Activated CD8-positive, alpha-beta memory T cell treated with anti-CD3 and anti-CD28 coated beads, Interleukin-2, amount 10 ng/mL, durations not matched to agents 7 days and 5 days (primary cell): ENCODE measurements at regions not wholly inside any gene's neighbourhood (a gene's known extent, or its start where the extent isn't known, plus 50 kb on each side); places are given as distances from the start of the nearest gene placed in this dataset.
A peak's percentile ranks its signal among the peaks of the same experiment; 100 is the strongest.
"Not testable (repeated sequence)": the region's sequence is repeated elsewhere in the genome, so short reads cannot be mapped to it uniquely, and the experiment has no call there.

Source experiments
- ATAC-seq: fragments of 150-1000 bp; cut with Tn5 transposase; one replicate; pipeline ENCODE4 v1.10.0; 2021; ENCODE audit warnings: moderate library complexity
- CTCF ChIA-PET: fragments of 350-600 bp; sonication (Branson Sonifier 250); formaldehyde crosslinking; loops from one replicate; lab custom pipeline; 2021; ENCODE audit warnings: antibody characterized with exemption; lab: Charles Lee
- DNase-seq: peaks from one replicate; pipeline ENCODE4 v3.0.0-alpha.2; 2020
- H3K27ac Mint-ChIP-seq: one replicate; pipeline ENCODE4 v1.8.0; 2021; ENCODE audit warnings: mild to moderate bottlenecking, mixed read lengths
- H3K27me3 Mint-ChIP-seq: one replicate; pipeline ENCODE4 v1.8.0; 2021; ENCODE audit warnings: mixed read lengths
- H3K36me3 Mint-ChIP-seq: one replicate; pipeline ENCODE4 v1.8.0; 2021; ENCODE audit warnings: mild to moderate bottlenecking, mixed read lengths
- H3K4me1 Mint-ChIP-seq: one replicate; pipeline ENCODE4 v1.8.0; 2021; ENCODE audit warnings: mixed read lengths
- H3K4me3 Mint-ChIP-seq: one replicate; pipeline ENCODE4 v1.8.0; 2021; ENCODE audit warnings: mild to moderate bottlenecking, moderate library complexity, mixed read lengths
- H3K9me3 Mint-ChIP-seq: one replicate; pipeline ENCODE4 v1.8.0; 2022; ENCODE audit warnings: low read depth, mixed read lengths

DNA sequence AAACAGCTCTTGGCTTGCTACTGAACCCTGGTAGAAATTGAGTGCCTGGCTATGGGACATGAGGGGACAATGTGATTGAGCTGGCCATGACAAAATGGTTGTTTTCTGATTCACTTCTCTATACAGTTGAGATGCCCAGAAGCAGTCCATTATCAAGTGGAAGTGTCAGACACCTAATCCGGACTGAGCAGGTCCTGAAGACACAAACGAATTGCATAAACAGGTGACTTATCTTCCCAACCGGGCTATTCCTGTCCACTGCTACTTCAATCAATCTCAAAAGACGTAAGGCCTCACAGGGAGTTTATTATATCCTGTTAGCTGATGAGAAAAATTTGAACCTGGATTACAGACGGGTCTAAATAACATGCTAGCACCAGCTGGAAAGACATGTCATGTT, 105.5 kb upstream of the WAC start:
- H3K27me3 Mint-ChIP-seq: peaks cover 8% of the 10 kb centered on the region
- peaks cover 5% of the 10 kb centered on the region for H3K4me1 Mint-ChIP-seq
- no peak overlapping the region for H3K27ac Mint-ChIP-seq
- H3K4me3 Mint-ChIP-seq: no peak overlapping the region
- CTCF ChIA-PET: no interaction called here
- H3K36me3 Mint-ChIP-seq: no peaks in the 10 kb centered on the region
- ATAC-seq (no peak), DNase-seq (no peak)
- H3K9me3 Mint-ChIP-seq: no peaks in the 10 kb centered on the region

- CTCF ChIA-PET: no interaction called here
- peaks cover 6% of the 10 kb centered on the region for H3K4me1 Mint-ChIP-seq
These were observed 103.9 kb upstream of the WAC start for GRCh38 chr10:28429045-28429444.

GRCh38 chr10:28429573-28430216, 103.2 kb upstream of the WAC start:
- peaks cover 6% of the 10 kb centered on the region for H3K4me1 Mint-ChIP-seq
- H3K27ac Mint-ChIP-seq: no peak overlapping the region
- CTCF ChIA-PET: no interaction called here
- DNase-seq (no peak), ATAC-seq (no peak)
- H3K4me3 Mint-ChIP-seq: no peak overlapping the region
- no peaks in the 10 kb centered on the region for H3K36me3 Mint-ChIP-seq
- H3K9me3 Mint-ChIP-seq: no peaks in the 10 kb centered on the region
- peaks cover 4% of the 10 kb centered on the region for H3K27me3 Mint-ChIP-seq

More at GRCh38 chr10:28429045-28429444, 103.9 kb upstream of the WAC start:
- Mint-ChIP-seq H3K9me3 (no peaks in the 10 kb centered on the region), H3K27ac (no peak overlapping the region), H3K36me3 (no peaks in the 10 kb centered on the region), H3K4me3 (no peak overlapping the region), H3K27me3 (peaks cover 5% of the 10 kb centered on the region)
- DNase-seq (no peak), ATAC-seq (no peak)

- H3K36me3 Mint-ChIP-seq: no peaks in the 10 kb centered on the region
- H3K4me3 Mint-ChIP-seq: no peak overlapping the region
- no peaks in the 10 kb centered on the region for H3K9me3 Mint-ChIP-seq
- DNase-seq (no peak), ATAC-seq (no peak)
- peaks cover 6% of the 10 kb centered on the region for H3K4me1 Mint-ChIP-seq
- CTCF ChIA-PET: interaction anchor here (0.9 to 1.0 kb wide), 4 partner anchors 130 to 252 kb away, joined by 3 read pairs; no protein-coding TSS in a partner anchor
- peaks cover 2% of the 10 kb centered on the region for H3K27me3 Mint-ChIP-seq
- no peak overlapping the region for H3K27ac Mint-ChIP-seq
These were observed 101.8 kb upstream of the WAC start for GRCh38 chr10:28431139-28431538.

DNA sequence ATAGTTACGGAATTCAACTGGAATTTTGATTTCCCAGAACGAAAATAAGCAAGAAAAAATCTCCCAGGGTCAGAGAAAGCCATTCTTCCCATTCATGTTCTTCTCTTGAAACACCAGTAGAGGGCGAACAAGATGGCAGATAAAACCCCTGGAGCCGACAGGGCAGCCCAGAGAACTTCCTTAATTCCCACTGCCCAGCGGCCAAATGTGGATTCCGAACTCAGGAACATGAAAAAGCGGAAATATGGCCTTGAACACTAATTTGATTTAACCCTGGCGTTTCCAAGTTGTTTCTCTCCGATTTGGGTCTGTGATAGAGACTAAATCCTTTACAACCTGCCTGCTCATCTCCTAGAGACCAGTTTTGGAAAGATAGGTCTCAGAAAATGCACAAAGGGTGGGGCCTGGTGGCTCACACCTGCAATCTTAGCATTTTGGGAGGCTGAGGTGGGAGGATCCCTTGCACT, 100.7 kb upstream of the WAC start:
- Mint-ChIP-seq H3K4me3 (peak overlapping the region; percentile 7), H3K27me3 (peaks cover 8% of the 10 kb centered on the region), H3K9me3 (no peaks in the 10 kb centered on the region), H3K4me1 (peaks cover 6% of the 10 kb centered on the region), H3K27ac (no peak overlapping the region), H3K36me3 (no peaks in the 10 kb centered on the region)
- CTCF ChIA-PET: interaction anchor here (1.0 kb wide), 2 partner anchors 131 to 174 kb away, joined by 3 read pairs; no protein-coding TSS in a partner anchor
- DNase-seq (peak; percentile 44), ATAC-seq (peak; percentile 36)

GRCh38 chr10:28434063-28434462, 98.9 kb upstream of the WAC start:
- peaks cover 6% of the 10 kb centered on the region for H3K4me1 Mint-ChIP-seq
- no peak overlapping the region for H3K4me3 Mint-ChIP-seq
- CTCF ChIA-PET: no interaction called here
- peaks cover 13% of the 10 kb centered on the region for H3K27me3 Mint-ChIP-seq
- no peak overlapping the region for H3K27ac Mint-ChIP-seq
- DNase-seq (no peak), ATAC-seq (no peak)
- no peaks in the 10 kb centered on the region for H3K36me3 Mint-ChIP-seq
- H3K9me3 Mint-ChIP-seq: no peaks in the 10 kb centered on the region

GRCh38 chr10:28442403-28442802, 90.5 kb upstream of the WAC start:
- H3K4me1 Mint-ChIP-seq: no peaks in the 10 kb centered on the region
- H3K27me3 Mint-ChIP-seq: peaks cover 14% of the 10 kb centered on the region
- no peak overlapping the region for H3K27ac Mint-ChIP-seq
- no peak overlapping the region for H3K4me3 Mint-ChIP-seq
- ATAC-seq (no peak), DNase-seq (no peak)
- H3K9me3 Mint-ChIP-seq: no peaks in the 10 kb centered on the region
- CTCF ChIA-PET: no interaction called here
- H3K36me3 Mint-ChIP-seq: no peaks in the 10 kb centered on the region

DNA sequence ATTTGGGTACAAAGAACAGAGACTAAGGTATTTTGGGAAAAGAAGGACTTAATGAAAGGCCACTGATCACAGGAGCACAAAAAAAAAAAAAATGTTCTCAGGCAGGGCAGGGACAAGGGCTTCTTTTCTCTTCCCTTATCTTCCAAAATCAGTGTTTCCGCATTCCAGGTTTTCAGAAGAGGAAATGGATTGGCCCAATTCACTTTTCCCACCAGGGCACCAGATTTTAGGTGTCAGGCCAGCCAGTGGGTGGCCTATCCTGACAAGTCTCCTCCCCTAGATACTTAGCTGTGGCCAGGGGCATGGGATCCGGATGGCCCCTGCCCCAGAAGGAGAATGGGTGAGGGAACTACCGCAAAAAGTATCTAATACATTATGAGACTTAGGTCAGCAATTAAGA, 88.9 kb upstream of the WAC start:
- no peak for ATAC-seq
- no peaks in the 10 kb centered on the region for H3K9me3 Mint-ChIP-seq
- no peak for DNase-seq
- no peak overlapping the region for H3K4me3 Mint-ChIP-seq
- no peaks in the 10 kb centered on the region for H3K4me1 Mint-ChIP-seq
- no peak overlapping the region for H3K27ac Mint-ChIP-seq
- peaks cover 12% of the 10 kb centered on the region for H3K27me3 Mint-ChIP-seq
- CTCF ChIA-PET: no interaction called here
- H3K36me3 Mint-ChIP-seq: no peaks in the 10 kb centered on the region

- ATAC-seq (no peak), DNase-seq (no peak)
- Mint-ChIP-seq H3K27me3 (peaks cover 22% of the 10 kb centered on the region), H3K27ac (no peak overlapping the region), H3K4me3 (no peak overlapping the region), H3K36me3 (no peaks in the 10 kb centered on the region), H3K9me3 (no peaks in the 10 kb centered on the region), H3K4me1 (no peaks in the 10 kb centered on the region)
- CTCF ChIA-PET: no interaction called here
These were observed 87.4 kb upstream of the WAC start for GRCh38 chr10:28445516-28445915.

- Mint-ChIP-seq H3K9me3 (no peaks in the 10 kb centered on the region), H3K27ac (no peak overlapping the region), H3K4me1 (no peaks in the 10 kb centered on the region), H3K36me3 (no peaks in the 10 kb centered on the region), H3K4me3 (no peak overlapping the region), H3K27me3 (peaks cover 40% of the 10 kb centered on the region)
- CTCF ChIA-PET: no interaction called here
- ATAC-seq (no peak), DNase-seq (no peak)
These were observed 83.5 kb upstream of the WAC start for GRCh38 chr10:28449382-28449781.

DNA sequence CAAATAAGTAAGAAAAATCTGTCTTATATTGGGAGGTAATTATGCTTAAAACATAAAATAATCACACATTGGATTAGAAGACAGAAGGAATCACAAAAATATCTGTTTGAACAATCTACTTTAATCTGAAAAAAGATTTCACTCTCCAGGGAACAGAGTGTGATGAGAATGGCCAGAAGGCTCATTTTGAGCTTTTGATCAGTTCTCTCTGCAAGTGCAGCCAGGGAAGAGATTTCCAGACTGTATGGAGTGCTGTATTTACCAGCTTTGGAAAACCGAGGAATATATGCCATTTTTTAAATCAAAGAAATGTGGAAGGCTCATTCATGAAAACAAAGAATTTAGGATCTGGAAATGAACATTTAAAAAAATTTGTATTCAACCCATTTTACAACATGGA, 83.0 kb upstream of the WAC start:
- Mint-ChIP-seq H3K4me1 (no peaks in the 10 kb centered on the region), H3K27me3 (peaks cover 41% of the 10 kb centered on the region), H3K27ac (no peak overlapping the region), H3K36me3 (no peaks in the 10 kb centered on the region), H3K4me3 (no peak overlapping the region), H3K9me3 (no peaks in the 10 kb centered on the region)
- no peak for ATAC-seq
- DNase-seq: no peak
- CTCF ChIA-PET: no interaction called here

- Mint-ChIP-seq H3K4me3 (no peak overlapping the region), H3K36me3 (no peaks in the 10 kb centered on the region), H3K27me3 (peaks cover 51% of the 10 kb centered on the region), H3K9me3 (no peaks in the 10 kb centered on the region), H3K27ac (no peak overlapping the region), H3K4me1 (no peaks in the 10 kb centered on the region)
- DNase-seq (no peak), ATAC-seq (no peak)
- CTCF ChIA-PET: no interaction called here
These were observed 79.0 kb upstream of the WAC start for GRCh38 chr10:28453926-28454325.

DNA sequence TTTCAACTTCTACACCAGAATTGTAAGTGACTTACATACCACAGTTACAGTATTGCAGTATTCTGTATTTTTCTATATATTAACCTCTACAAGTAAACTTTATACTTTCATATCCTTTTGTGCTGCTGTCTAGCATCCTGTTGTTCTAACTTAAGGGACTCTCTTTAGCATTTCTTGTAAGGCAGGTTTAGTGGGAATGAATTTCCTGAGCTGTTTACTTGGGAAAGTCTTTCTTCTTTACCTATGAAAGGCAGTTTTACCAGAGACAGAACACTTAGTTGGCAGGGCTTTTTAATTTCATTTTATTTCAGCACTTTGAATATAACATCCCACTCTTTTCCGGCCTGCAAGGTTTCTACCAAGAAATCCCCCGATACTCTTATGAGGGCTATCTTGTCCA, 75.8 kb upstream of the WAC start:
- Mint-ChIP-seq H3K36me3 (no peaks in the 10 kb centered on the region), H3K27ac (no peak overlapping the region), H3K9me3 (no peaks in the 10 kb centered on the region), H3K27me3 (peaks cover 32% of the 10 kb centered on the region), H3K4me3 (no peak overlapping the region), H3K4me1 (no peaks in the 10 kb centered on the region)
- CTCF ChIA-PET: no interaction called here
- DNase-seq (no peak), ATAC-seq (no peak)

- H3K4me3 Mint-ChIP-seq, H3K27ac Mint-ChIP-seq, DNase-seq, H3K36me3 Mint-ChIP-seq, H3K9me3 Mint-ChIP-seq, ATAC-seq, CTCF ChIA-PET, H3K4me1 Mint-ChIP-seq: not testable (repeated sequence)
- H3K27me3 Mint-ChIP-seq: peaks cover 28% of the 10 kb centered on the region
These were observed 75.0 kb upstream of the WAC start for GRCh38 chr10:28457873-28458272.
